ENCODE measurements at regions not wholly inside any gene's neighbourhood (a gene's known extent, or its start where the extent isn't known, plus 50 kb on each side); places are given as distances from the start of the nearest gene placed in this dataset.

DNA sequence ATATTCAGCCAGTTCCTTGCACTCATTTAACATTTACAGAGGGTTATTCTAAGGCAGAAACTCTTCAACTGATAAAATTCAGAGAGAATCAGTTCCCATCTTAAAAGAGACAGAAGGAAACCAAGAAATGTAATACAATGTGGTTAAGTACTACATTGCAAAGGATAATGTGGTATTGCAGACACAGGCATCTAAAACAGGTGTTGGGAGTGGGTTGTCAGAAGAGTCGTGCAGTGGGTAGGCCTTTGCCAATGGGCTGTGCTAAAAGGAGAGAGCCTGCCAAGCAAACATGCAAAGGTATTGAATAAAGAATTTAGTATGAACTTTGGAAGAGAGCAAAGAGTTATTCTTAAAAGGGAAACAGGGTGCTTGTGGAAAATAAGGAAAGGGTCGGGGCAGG is 1044.4 kb upstream of the DIAPH2 start:
- TF ChIP-seq YY1 (IDR thresholded peaks at IDR 0.05; ENCODE audit: insufficient read depth, insufficient read length) (no peak), ZNF274 (IDR thresholded peaks at IDR 0.05; ENCODE audit: low read depth, low read length) (no peak)

Data from NT2/D1 (cell line).